Keratinocyte (primary cell): ENCODE measurements at regions not wholly inside any gene's neighbourhood (a gene's known extent, or its start where the extent isn't known, plus 50 kb on each side); places are given as distances from the start of the nearest gene placed in this dataset.

Source experiments
- DNase-seq: peaks from one replicate; pipeline ENCODE4 v3.0.0-alpha.2; 2011; ENCODE audit warnings: low read depth, missing footprints, low spot score
- FAIRE-seq: peaks from 2 replicates; lab custom pipeline; 2011; peaks lifted over from hg19 to GRCh38; lab: Jason Lieb, UNC
- H2AFZ ChIP-seq: 2 replicates; pipeline ENCODE4 v1.6.0; 2012; ENCODE audit warnings: low read length, control low read depth, inconsistent platforms; ENCODE audit not compliant: control insufficient read depth
- H3K27ac ChIP-seq: 2 replicates; pipeline ENCODE4 v1.5.1; 2011; ENCODE audit warnings: low read length; ENCODE audit not compliant: control insufficient read depth, insufficient read depth
- H3K27me3 ChIP-seq: 3 replicates; pipeline ENCODE4 v1.6.0; 2011; ENCODE audit warnings: low read length; ENCODE audit not compliant: control insufficient read depth, insufficient read depth; ENCODE audit errors: extremely low read depth
- H3K36me3 ChIP-seq, 2 experiments: 2 replicates in 1 of 2; 3 replicates in 1 of 2; pipeline ENCODE4 v1.5.1; 2011; ENCODE audit warnings: low read length in 2 of 2, mild to moderate bottlenecking in 1 of 2; ENCODE audit not compliant: control insufficient read depth in 2 of 2, insufficient read depth in 2 of 2; ENCODE audit errors: extremely low read depth in 1 of 2
- H3K4me1 ChIP-seq: 3 replicates; pipeline ENCODE4 v1.5.1; 2011; ENCODE audit warnings: low read length; ENCODE audit not compliant: control insufficient read depth, insufficient read depth; ENCODE audit errors: extremely low read depth
- H3K4me2 ChIP-seq: 3 replicates; pipeline ENCODE4 v1.6.0; 2011; ENCODE audit warnings: low read depth, low read length; ENCODE audit not compliant: control insufficient read depth, insufficient read depth; ENCODE audit errors: extremely low read depth
- H3K4me3 ChIP-seq, 3 experiments: fragments of 200-600 bp in 1 of 3; sonication (generic) in 1 of 3; 2 replicates in 2 of 3; 3 replicates in 1 of 3; pipeline ENCODE4 v1.5.1; 2011 to 2016; ENCODE audit warnings: low read length in 3 of 3, mild to moderate bottlenecking in 3 of 3, control low read depth in 2 of 3, inconsistent platforms in 1 of 3, low read depth in 1 of 3, mixed read lengths in 1 of 3, mixed run types in 1 of 3, moderate library complexity in 1 of 3; ENCODE audit not compliant: control insufficient read depth in 2 of 3, insufficient read depth in 2 of 3; ENCODE audit errors: extremely low read depth in 1 of 3
- H3K79me2 ChIP-seq: 2 replicates; pipeline ENCODE4 v1.6.0; 2012; ENCODE audit warnings: low read length; ENCODE audit not compliant: control insufficient read depth, insufficient read depth
- H3K9ac ChIP-seq: 3 replicates; pipeline ENCODE4 v1.6.0; 2011; ENCODE audit warnings: low read length; ENCODE audit not compliant: control insufficient read depth, insufficient read depth; ENCODE audit errors: extremely low read depth
- H3K9me1 ChIP-seq: 3 replicates; pipeline ENCODE4 v1.6.0; 2011; ENCODE audit warnings: low read length; ENCODE audit not compliant: control insufficient read depth, insufficient read depth; ENCODE audit errors: extremely low read depth
- H3K9me3 ChIP-seq: 2 replicates; pipeline ENCODE4 v1.5.1; 2012; ENCODE audit warnings: low read depth, low read length; ENCODE audit not compliant: control insufficient read depth
- H4K20me1 ChIP-seq: 3 replicates; pipeline ENCODE4 v1.6.0; 2011; ENCODE audit warnings: low read length; ENCODE audit not compliant: control insufficient read depth, insufficient read depth; ENCODE audit errors: extremely low read depth
- EZH2 ChIP-seq: IDR thresholded peaks from one replicate; pipeline ENCODE4 v1.6.1; 2012; ENCODE audit warnings: inconsistent platforms, mild to moderate bottlenecking, low read length, moderate library complexity
- dilution Hi-C: fragments of 300-500 bp; cut with MboI; formaldehyde crosslinking; loops from one replicate; pipeline ENCODE4 v1.7.0; 2020; ENCODE audit warnings: low sequenced_read_pairs; ENCODE audit not compliant: extremely low pct_ligation_motif_present
- TF ChIP-seq, protein P1 (sequence below), 3 experiments: IDR thresholded peaks in 1 of 3; conservative IDR thresholded peaks in 1 of 3; optimal IDR thresholded peaks in 1 of 3; 2 replicates in 2 of 3; 3 replicates in 1 of 3; pipeline versions ENCODE3 to v1.5.1; 2011; ENCODE audit warnings: low read length in 3 of 3, mild to moderate bottlenecking in 3 of 3, moderate library complexity in 2 of 3, control low read depth in 1 of 3, inconsistent platforms in 1 of 3; ENCODE audit not compliant: insufficient read depth in 2 of 3; ENCODE audit errors: extremely low read depth in 1 of 3

- Histone ChIP-seq H2AFZ (no peak overlapping the region), H3K9me1 (no peaks in the 10 kb centered on the region), H3K36me3 (no peaks in the 10 kb centered on the region), H3K27me3 (no peaks in the 10 kb centered on the region), H3K4me2 (no peak overlapping the region), H3K9me3 (no peaks in the 10 kb centered on the region), H3K4me3 (no peak overlapping the region), H3K27ac (no peak overlapping the region), H3K79me2 (no peaks in the 10 kb centered on the region), H4K20me1 (no peaks in the 10 kb centered on the region), H3K9ac (no peak overlapping the region), H3K4me1 (no peaks in the 10 kb centered on the region)
- no peak for TF ChIP-seq EZH2
- TF ChIP-seq, protein P1, sequence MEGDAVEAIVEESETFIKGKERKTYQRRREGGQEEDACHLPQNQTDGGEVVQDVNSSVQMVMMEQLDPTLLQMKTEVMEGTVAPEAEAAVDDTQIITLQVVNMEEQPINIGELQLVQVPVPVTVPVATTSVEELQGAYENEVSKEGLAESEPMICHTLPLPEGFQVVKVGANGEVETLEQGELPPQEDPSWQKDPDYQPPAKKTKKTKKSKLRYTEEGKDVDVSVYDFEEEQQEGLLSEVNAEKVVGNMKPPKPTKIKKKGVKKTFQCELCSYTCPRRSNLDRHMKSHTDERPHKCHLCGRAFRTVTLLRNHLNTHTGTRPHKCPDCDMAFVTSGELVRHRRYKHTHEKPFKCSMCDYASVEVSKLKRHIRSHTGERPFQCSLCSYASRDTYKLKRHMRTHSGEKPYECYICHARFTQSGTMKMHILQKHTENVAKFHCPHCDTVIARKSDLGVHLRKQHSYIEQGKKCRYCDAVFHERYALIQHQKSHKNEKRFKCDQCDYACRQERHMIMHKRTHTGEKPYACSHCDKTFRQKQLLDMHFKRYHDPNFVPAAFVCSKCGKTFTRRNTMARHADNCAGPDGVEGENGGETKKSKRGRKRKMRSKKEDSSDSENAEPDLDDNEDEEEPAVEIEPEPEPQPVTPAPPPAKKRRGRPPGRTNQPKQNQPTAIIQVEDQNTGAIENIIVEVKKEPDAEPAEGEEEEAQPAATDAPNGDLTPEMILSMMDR (optimal IDR thresholded peaks at IDR 0.05 in 1 of 3, IDR thresholded peaks at IDR 0.05 in 1 of 3, conservative IDR thresholded peaks at IDR 0.05 in 1 of 3; ENCODE audit: extremely low read depth in 1 of 3, insufficient read depth in 2 of 3, low read length in 3 of 3), result no peak
- DNase-seq (no peak), FAIRE-seq (no peak)
- dilution Hi-C loops, result no loop called here
Measured at GRCh38 chr5:173741087-173741486, 124.6 kb upstream of the BOD1 start.

GRCh38 chr5:173741729-173742431 is 125.4 kb upstream of the BOD1 start:
- no peak for FAIRE-seq
- H2AFZ ChIP-seq, result no peak overlapping the region
- TF ChIP-seq, protein P1 (optimal IDR thresholded peaks at IDR 0.05 in 1 of 3, IDR thresholded peaks at IDR 0.05 in 1 of 3, conservative IDR thresholded peaks at IDR 0.05 in 1 of 3; ENCODE audit: extremely low read depth in 1 of 3, insufficient read depth in 2 of 3, low read length in 3 of 3), result no peak
- no peak for TF ChIP-seq EZH2
- no peaks in the 10 kb centered on the region for H3K27me3 ChIP-seq
- H4K20me1 ChIP-seq, result no peaks in the 10 kb centered on the region
- H3K36me3 ChIP-seq, result no peaks in the 10 kb centered on the region
- H3K27ac ChIP-seq, result no peak overlapping the region
- H3K9ac ChIP-seq, result no peak overlapping the region
- H3K4me3 ChIP-seq, result no peak overlapping the region
- no peaks in the 10 kb centered on the region for H3K4me1 ChIP-seq
- H3K9me1 ChIP-seq, result no peaks in the 10 kb centered on the region
- no peak for DNase-seq
- dilution Hi-C loops, result no loop called here
- H3K4me2 ChIP-seq, result no peak overlapping the region
- no peaks in the 10 kb centered on the region for H3K9me3 ChIP-seq
- H3K79me2 ChIP-seq, result no peaks in the 10 kb centered on the region
